ENCODE measurements at regions not wholly inside any gene's neighbourhood (a gene's known extent, or its start where the extent isn't known, plus 50 kb on each side); places are given as distances from the start of the nearest gene placed in this dataset.
"Not testable (repeated sequence)": the region's sequence is repeated elsewhere in the genome, so short reads cannot be mapped to it uniquely, and the experiment has no call there.

GRCh38 chr7:86199881-86200614 is 443.7 kb upstream of the GRM3 start:
- no peak for DNase-seq

GRCh38 chr7:86190351-86190750 is 453.4 kb upstream of the GRM3 start:
- no peak for DNase-seq

GRCh38 chr7:86181474-86181873 is 462.2 kb upstream of the GRM3 start:
- DNase-seq, result no peak

DNA sequence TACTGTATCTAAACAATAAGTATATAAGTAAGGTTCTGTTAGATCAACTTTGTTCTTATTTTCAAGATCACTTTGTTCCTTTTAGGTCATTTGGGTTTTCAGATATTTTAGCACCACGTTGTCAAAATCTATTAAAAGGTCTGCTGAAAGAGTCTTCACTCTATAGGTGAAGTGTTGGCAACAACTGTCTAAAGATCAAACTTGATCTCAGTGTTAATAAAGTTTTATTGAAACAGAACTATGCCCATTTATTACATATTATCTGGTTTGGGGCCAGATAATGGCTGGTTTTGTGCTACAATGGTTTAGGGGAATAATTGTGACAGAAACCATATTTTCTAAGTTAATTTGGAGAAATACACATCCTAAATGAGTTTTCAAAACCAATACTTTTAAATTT is 478.9 kb upstream of the GRM3 start:
- no peak for DNase-seq

GRCh38 chr7:86158111-86158510 is 485.6 kb upstream of the GRM3 start:
- DNase-seq, result no peak

GRCh38 chr7:86155623-86156022 is 488.1 kb upstream of the GRM3 start:
- DNase-seq, result no peak

DNA sequence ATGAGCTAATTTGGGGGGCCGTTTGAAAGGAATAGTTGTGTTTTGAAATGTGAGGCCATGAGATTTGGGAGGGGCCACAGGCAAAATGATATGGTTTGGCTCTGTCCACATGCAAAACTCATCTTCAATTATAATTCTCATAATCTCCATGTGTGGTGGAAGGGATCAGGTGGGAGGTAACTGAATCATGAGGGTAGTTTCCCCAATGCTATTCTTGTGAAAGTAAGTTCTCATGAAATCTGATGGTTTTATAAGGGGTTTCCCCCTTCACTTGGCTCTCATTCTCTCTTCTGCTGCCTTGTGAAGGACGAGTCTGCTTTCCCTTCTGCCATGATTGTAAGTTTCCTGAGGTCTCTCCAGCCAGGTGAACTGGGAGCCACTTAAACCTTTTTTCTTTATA is 490.8 kb upstream of the GRM3 start:
- no peak for DNase-seq

DNA sequence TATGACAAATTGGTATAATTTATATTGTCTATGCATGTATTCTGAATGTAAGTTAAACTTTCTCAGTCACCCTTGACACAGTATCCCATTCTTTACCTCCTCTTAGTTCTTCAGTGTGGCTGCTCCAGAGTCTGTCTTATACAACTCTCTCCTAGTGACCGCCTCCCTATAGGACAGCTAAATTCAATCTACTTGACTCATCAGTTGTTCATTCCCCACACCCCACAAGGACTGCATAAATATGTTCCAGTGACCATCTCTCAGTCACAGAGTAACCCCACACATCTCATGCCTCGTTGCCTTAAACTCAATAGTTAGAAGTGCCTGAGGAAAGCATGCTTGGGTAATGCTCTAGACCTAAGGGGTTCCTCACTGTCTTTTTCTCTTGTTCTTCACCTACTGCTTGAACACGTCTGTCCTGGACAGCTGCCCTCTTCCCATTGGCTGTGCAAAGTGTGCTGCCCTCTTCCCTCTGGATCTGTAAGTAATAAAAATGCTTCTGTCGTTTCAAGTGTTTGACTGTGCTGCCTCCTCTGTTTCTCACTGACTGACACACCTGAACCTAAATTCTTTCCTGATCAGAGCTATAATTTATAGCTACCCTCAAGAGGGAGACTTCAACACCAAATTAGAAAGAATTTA is 494.6 kb upstream of the GRM3 start:
- DNase-seq, result no peak

DNA sequence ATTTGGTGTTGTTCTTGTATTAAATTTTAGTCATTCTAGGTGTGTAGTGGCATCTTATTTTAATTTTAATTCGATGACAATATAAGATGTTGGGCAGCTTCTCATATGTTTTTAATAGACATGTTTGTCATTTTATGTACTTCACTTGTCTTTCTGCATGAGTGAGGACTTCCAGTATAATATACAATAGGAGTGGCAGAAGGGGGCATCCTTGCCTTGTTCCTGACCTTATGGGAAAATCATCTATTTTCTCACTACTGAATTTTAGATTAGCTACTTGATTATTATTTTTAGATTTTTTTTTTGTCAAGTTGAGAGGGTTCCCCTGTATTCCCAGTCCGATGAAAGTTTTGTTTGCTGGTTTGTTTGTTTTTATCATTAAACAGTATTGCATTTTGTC is 495.2 kb upstream of the GRM3 start:
- DNase-seq, result no peak

GRCh38 chr7:86137343-86137742 is 506.4 kb upstream of the GRM3 start:
- no peak for DNase-seq

DNA sequence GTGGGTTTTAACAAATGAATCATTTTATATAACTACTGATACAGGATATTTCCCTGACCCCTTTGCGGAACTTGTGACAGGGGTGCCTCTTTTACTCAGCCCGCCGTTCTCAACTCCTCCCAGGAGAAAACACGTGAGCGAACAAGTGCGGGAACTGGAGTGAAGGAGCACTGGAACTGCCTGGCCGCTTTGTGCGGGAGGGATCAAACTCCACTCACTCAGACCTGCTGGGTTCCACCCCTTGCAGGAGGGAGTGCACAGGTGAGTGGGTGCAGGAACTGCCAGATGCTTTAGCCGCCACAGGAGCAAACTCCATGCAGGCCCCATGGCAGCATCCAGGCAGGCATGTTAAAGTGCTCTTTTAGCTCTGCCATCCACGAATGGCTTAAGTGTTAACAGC is 513.4 kb upstream of the GRM3 start:
- DNase-seq, result no peak

DNA sequence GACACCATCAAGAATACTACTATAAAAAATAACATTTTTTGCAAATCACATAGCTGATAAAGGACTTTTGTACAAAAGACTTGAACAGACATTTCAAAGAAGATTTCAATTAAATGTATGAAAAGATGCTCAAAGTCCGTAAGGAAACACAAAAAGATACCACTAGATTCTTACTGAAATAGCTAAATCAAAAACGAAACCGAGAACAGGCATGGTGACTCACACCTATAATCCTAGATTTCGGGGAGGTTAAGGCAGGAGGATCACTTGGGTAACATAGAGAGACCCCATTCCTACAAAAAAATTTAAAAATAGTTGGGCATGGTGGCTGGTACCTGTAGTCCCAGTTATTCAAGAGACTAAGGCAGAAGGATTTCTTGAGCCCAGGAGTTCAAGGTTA is 520.2 kb upstream of the GRM3 start:
- no peak for DNase-seq

DNA sequence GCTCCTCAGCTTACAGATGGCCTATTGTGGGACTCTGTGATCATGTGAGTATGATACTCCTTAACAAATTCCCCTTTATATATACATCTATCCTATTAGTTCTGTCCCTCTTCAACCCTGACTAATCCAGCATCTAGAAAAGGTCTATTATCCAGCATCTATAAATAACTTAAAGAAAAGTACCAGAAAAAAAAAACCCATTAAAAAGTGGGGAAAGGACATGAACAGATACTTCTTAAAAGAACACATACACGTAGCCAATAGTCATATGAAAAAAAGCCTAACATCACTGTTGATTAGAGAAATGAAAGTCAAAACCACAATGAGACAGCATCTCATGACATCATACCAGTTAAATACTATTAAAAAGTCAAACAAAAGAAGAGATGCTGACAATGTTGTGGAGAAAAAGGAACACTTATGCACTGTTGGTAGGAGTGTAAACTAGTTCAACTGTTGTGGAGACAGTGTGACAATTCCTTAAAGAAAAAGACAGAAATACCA is 549.5 kb upstream of the GRM3 start:
- DNase-seq, result no peak

DNA sequence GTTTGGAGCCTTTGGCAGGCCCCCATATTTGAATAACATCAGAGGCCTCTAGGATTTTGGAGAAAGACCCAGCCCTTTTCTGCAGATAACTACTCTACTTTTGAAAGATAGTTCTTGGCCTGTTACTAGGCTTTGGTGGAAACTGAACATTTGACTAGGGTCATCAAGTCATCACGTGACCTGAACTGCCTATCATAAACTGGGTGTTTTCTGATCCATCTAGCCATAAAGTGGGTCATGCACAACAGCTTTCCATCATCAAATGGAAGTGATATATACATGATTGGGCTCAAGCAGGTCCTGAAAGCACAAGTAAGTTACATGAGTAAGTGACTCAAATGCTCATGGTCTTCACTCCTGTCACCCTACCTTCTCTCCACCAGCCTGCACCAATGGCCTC is 552.3 kb upstream of the GRM3 start:
- DNase-seq, result no peak

DNA sequence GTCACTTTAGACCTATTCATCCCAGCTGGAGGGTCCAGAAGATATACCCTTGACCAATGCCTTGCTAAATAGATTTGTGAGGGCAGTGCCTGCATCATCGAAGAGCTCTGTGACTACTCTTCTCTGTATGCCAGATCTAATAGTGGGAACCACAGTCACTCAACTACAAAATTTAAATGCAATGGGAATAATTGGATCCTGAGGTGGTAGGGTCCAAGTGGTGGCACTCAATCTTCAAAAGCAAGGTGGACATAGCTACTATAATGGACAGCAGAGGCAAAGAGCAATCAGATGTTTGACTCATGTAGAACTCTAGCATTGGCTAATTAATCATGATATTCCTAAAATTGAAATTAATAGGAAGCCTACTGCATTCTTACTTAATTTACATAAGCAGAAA is 554.3 kb upstream of the GRM3 start:
- DNase-seq, result no peak

- DNase-seq, result not testable (repeated sequence)
Measured at GRCh38 chr7:86064572-86064971, 579.1 kb upstream of the GRM3 start.

- DNase-seq, result no peak
Measured at GRCh38 chr7:86058649-86059048, 585.1 kb upstream of the GRM3 start.

DNA sequence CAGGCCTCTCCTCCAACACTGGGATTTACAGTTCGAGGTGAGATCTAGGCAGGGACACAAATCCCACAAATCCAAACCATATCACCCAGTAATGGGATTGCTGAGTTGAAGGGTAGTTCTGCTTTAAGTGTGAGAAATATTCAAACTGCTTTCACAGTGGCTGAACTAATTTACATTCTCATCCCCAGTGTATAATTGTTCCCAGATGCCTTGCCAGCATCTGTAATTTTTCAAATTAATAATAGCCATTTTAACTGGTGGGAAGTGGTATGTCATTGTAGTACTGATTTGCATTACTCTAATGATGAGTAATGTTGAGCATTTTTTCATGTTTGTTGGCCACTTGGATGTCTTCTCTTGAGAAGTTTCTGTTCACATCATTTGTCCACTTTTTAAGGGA is 592.8 kb upstream of the GRM3 start:
- no peak for DNase-seq

- no peak for DNase-seq
Measured at GRCh38 chr7:86049910-86050309, 593.8 kb upstream of the GRM3 start.

DNA sequence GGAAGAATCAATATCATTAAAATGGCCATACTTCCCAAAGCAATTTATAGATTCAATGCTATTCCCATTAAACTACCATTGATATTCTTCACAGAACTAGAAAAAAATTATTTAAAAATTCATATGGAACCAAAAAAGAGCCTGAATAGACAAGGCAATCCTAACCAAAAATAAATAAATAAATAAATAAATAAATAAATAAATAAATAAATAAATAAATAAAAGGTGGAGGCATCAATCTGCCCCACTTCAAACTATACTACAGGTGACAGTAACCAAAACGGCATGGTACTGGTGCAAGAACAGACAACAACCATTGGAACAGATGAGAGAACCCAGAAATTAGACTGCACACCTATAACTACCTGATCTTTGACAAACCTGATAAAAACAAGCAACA is 598.5 kb upstream of the GRM3 start:
- not testable (repeated sequence) for DNase-seq

GRCh38 chr7:86025807-86026206 is 617.9 kb upstream of the GRM3 start:
- DNase-seq, result no peak

- no peak for DNase-seq
Measured at GRCh38 chr7:86013662-86014061, 630.0 kb upstream of the GRM3 start.

GRCh38 chr7:86012971-86013370 is 630.7 kb upstream of the GRM3 start:
- no peak for DNase-seq

DNA sequence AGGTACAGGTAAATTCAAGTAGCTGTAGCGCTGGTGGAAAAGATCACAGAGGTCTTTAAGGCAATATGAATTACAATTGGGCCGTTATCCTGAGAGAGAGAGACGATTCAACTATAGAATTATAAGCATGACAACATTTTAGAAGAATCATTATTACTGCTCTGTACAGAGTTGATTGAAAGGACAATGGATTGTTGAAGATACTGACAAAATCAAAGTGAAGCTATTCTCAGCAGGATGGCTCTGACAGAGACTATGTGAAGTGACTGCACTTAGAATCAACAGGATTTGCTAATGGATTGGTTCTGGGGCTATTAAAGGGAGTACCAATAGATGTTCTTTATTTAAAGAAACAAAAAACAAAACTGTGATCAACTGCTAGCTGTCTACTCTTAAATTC is 634.8 kb upstream of the GRM3 start:
- no peak for DNase-seq

DNA sequence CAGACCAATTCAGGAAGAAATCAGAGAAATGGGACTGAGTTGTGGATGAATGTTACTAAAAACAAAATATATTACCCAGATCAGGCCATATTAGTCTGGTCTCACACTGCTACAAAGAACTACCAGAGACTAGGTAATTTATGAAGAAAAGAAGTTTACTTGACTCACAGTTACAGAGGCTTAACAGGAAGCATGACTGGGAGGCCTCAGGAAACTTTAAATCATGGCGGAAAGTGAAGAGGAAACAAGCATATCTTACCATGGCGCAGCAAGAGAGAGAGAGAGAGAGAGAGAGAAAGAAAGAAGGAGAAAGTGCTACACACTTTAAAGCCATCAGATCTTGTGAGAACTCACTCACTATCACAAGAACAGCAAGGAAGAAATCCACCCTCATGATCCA is 636.8 kb upstream of the GRM3 start:
- no peak for DNase-seq
